Colonic mucosa (tissue), 4 donors: ENCODE measurements at regions not wholly inside any gene's neighbourhood (a gene's known extent, or its start where the extent isn't known, plus 50 kb on each side); places are given as distances from the start of the nearest gene placed in this dataset.

Experiments
- DNase-seq: peaks from one replicate; pipeline ENCODE4 v3.0.0-alpha.2; 2020
- H3K27ac ChIP-seq: fragments of 200-600 bp; one replicate; pipeline ENCODE4 v1.8.0; 2021
- H3K27me3 ChIP-seq: fragments of 200-600 bp; one replicate; pipeline ENCODE4 v1.8.0; 2021
- H3K36me3 ChIP-seq: fragments of 200-600 bp; one replicate; pipeline ENCODE4 v1.8.0; 2021
- H3K4me1 ChIP-seq: fragments of 200-600 bp; one replicate; pipeline ENCODE4 v1.8.0; 2021; ENCODE audit warnings: mild to moderate bottlenecking
- H3K4me3 ChIP-seq: fragments of 200-600 bp; one replicate; pipeline ENCODE4 v1.8.0; 2021
- H3K9ac ChIP-seq, 2 donors: one replicate each; pipeline ENCODE4 v1.7.0; 2013; ENCODE audit warnings: control low read depth in 2 of 2, low read depth in 2 of 2, low read length in 2 of 2
- H3K9me3 ChIP-seq: fragments of 200-600 bp; one replicate; pipeline ENCODE4 v1.8.0; 2021
- intact Hi-C: fragments of 100-400 bp; cut with DNase I; formaldehyde crosslinking; loops from one replicate; pipeline ENCODE4 v1.14.1; 2022
- TF ChIP-seq, protein P1 (sequence below): fragments of 200-600 bp; IDR thresholded peaks from one replicate; pipeline ENCODE4 v1.8.0; 2022; ENCODE audit warnings: antibody characterized with exemption, mild to moderate bottlenecking
- donor health status: healthy.
- donor health status: DM: no; HTN: no; CAD: no.
- donor health status: DM: no; HTN: no; CAD: no.

DNA sequence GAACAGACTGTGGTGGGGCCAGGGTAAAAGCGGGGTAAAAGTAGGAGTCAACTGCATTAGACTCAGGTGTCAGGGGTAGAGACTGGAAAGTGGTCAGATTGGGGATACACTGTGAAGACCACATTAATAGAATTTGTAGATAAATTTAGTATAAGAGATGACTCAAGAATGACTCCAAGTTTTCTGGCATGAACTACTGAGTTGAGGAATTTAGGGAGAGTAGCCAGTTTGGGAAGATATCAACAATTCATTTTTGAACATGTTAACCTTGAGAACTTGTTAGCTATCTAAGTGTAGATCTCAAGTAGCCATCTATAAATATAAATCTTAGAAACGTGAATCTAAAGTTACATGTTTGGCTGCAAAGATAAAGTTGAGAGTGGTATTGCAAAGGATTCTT, 206.9 kb upstream of the HCCS start:
- DNase-seq: no peak
- H3K9me3 ChIP-seq: no peaks in the 10 kb centered on the region
- H3K27ac ChIP-seq: no peak overlapping the region
- no peaks in the 10 kb centered on the region for H3K27me3 ChIP-seq
- H3K9ac ChIP-seq: no peak overlapping the region
- TF ChIP-seq, protein P1, sequence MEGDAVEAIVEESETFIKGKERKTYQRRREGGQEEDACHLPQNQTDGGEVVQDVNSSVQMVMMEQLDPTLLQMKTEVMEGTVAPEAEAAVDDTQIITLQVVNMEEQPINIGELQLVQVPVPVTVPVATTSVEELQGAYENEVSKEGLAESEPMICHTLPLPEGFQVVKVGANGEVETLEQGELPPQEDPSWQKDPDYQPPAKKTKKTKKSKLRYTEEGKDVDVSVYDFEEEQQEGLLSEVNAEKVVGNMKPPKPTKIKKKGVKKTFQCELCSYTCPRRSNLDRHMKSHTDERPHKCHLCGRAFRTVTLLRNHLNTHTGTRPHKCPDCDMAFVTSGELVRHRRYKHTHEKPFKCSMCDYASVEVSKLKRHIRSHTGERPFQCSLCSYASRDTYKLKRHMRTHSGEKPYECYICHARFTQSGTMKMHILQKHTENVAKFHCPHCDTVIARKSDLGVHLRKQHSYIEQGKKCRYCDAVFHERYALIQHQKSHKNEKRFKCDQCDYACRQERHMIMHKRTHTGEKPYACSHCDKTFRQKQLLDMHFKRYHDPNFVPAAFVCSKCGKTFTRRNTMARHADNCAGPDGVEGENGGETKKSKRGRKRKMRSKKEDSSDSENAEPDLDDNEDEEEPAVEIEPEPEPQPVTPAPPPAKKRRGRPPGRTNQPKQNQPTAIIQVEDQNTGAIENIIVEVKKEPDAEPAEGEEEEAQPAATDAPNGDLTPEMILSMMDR: no peak
- no peak overlapping the region for H3K4me3 ChIP-seq
- intact Hi-C loops: no loop called here
- H3K4me1 ChIP-seq: no peaks in the 10 kb centered on the region
- no peaks in the 10 kb centered on the region for H3K36me3 ChIP-seq

GRCh38 chrX:10906866-10907265, 204.3 kb upstream of the HCCS start:
- intact Hi-C loops: no loop called here
- no peaks in the 10 kb centered on the region for H3K4me1 ChIP-seq
- no peaks in the 10 kb centered on the region for H3K27me3 ChIP-seq
- no peak overlapping the region for H3K9ac ChIP-seq
- H3K4me3 ChIP-seq: no peak overlapping the region
- TF ChIP-seq, protein P1: no peak
- DNase-seq: no peak
- no peak overlapping the region for H3K27ac ChIP-seq
- no peaks in the 10 kb centered on the region for H3K9me3 ChIP-seq
- no peaks in the 10 kb centered on the region for H3K36me3 ChIP-seq

GRCh38 chrX:10922159-10922558, 189.0 kb upstream of the HCCS start:
- Histone ChIP-seq H3K36me3 (no peaks in the 10 kb centered on the region), H3K4me3 (no peak overlapping the region), H3K9ac (no peak overlapping the region), H3K9me3 (no peaks in the 10 kb centered on the region), H3K27ac (no peak overlapping the region), H3K4me1 (no peaks in the 10 kb centered on the region), H3K27me3 (no peaks in the 10 kb centered on the region)
- intact Hi-C loops: no loop called here
- TF ChIP-seq, protein P1: no peak
- DNase-seq: no peak

- TF ChIP-seq, protein P1: no peak
- no peak for DNase-seq
- Histone ChIP-seq H3K36me3 (no peaks in the 10 kb centered on the region), H3K4me3 (no peak overlapping the region), H3K27ac (no peak overlapping the region), H3K4me1 (no peaks in the 10 kb centered on the region), H3K9ac (no peak overlapping the region), H3K27me3 (no peaks in the 10 kb centered on the region), H3K9me3 (no peaks in the 10 kb centered on the region)
- intact Hi-C loops: no loop called here
Observed at GRCh38 chrX:10922835-10923234, 188.3 kb upstream of the HCCS start.

DNA sequence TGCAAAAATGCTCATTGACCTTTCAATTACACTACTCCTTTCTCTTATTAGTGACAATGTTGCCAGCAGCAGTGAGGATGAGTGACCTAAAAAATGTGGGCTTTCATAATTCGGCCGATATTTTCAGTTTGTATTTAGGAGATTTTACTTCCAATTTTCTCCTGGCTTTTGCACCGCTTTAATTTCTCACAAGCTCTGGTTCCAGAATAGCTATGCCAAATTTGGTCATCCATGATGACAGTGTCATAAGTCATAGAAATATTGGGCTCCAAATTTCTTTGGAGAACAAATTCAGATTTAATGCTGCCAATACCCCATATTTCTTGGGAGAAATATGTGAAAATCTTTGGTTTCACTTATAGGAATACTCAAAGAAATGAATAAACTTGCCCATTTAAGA, 187.7 kb upstream of the HCCS start:
- Histone ChIP-seq H3K27ac (no peak overlapping the region), H3K36me3 (no peaks in the 10 kb centered on the region), H3K4me3 (no peak overlapping the region), H3K4me1 (no peaks in the 10 kb centered on the region), H3K9ac (no peak overlapping the region), H3K27me3 (no peaks in the 10 kb centered on the region), H3K9me3 (no peaks in the 10 kb centered on the region)
- intact Hi-C loops: no loop called here
- DNase-seq: no peak
- TF ChIP-seq, protein P1: no peak

GRCh38 chrX:10926404-10926803, 184.7 kb upstream of the HCCS start:
- Histone ChIP-seq H3K27ac (no peak overlapping the region), H3K36me3 (no peaks in the 10 kb centered on the region), H3K4me1 (no peaks in the 10 kb centered on the region), H3K9ac (no peak overlapping the region), H3K9me3 (no peaks in the 10 kb centered on the region), H3K4me3 (no peak overlapping the region), H3K27me3 (no peaks in the 10 kb centered on the region)
- intact Hi-C loops: no loop called here
- no peak for DNase-seq
- TF ChIP-seq, protein P1: no peak
